Activated T-cell treated with anti-CD3 and anti-CD28 coated beads, Interleukin-2, amount 50 U/mL, for 72 hours (primary cell): ENCODE measurements at regions not wholly inside any gene's neighbourhood (a gene's known extent, or its start where the extent isn't known, plus 50 kb on each side); places are given as distances from the start of the nearest gene placed in this dataset.

Source experiments
- ATAC-seq, 2 donors: fragments of 150-1000 bp; cut with Tn5 transposase; replicated peaks in 1 of 2; 2 replicates each; pipeline ENCODE4 v1.10.0; 2021; ENCODE audit warnings: moderate library complexity in 2 of 2, mild to moderate bottlenecking in 1 of 2
- DNase-seq, 2 donors: peaks; one replicate each; pipeline ENCODE4 v3.0.0; 2021 to 2022; ENCODE audit warnings: mixed read lengths in 1 of 2
- H3K27ac Mint-ChIP-seq: one replicate; pipeline ENCODE4 v1.8.0; 2022; ENCODE audit warnings: mild to moderate bottlenecking, moderate library complexity, mixed read lengths
- H3K27me3 Mint-ChIP-seq: one replicate; pipeline ENCODE4 v1.8.0; 2022; ENCODE audit warnings: low read depth, mixed read lengths
- H3K36me3 Mint-ChIP-seq, 2 donors: one replicate each; pipeline ENCODE4 v1.8.0; 2022; ENCODE audit warnings: mixed read lengths in 2 of 2, mild to moderate bottlenecking in 1 of 2; ENCODE audit not compliant: insufficient read depth in 2 of 2
- H3K4me1 Mint-ChIP-seq: one replicate; pipeline ENCODE4 v1.8.0; 2022; ENCODE audit warnings: low read depth, mixed read lengths
- H3K4me3 Mint-ChIP-seq, 2 donors: one replicate each; pipeline ENCODE4 v1.8.0; 2022; ENCODE audit warnings: mild to moderate bottlenecking in 2 of 2, mixed read lengths in 2 of 2, moderate library complexity in 2 of 2
- H3K9me3 Mint-ChIP-seq, 2 donors: one replicate each; pipeline ENCODE4 v1.8.0; 2022; ENCODE audit warnings: mixed read lengths in 2 of 2

GRCh38 chr5:115389799-115390382 is 93.4 kb upstream of the CCDC112 start:
- ATAC-seq = no peak
- DNase-seq = no peak
- Mint-ChIP-seq H3K36me3 (no peaks in the 10 kb centered on the region), H3K27ac (no peak overlapping the region), H3K4me1 (no peaks in the 10 kb centered on the region), H3K27me3 (no peaks in the 10 kb centered on the region), H3K9me3 (no peaks in the 10 kb centered on the region), H3K4me3 (no peak overlapping the region)

GRCh38 chr5:115389034-115389798 is 92.8 kb upstream of the CCDC112 start:
- no peak for ATAC-seq
- no peaks in the 10 kb centered on the region for H3K9me3 Mint-ChIP-seq

GRCh38 chr5:115388240-115388639 is 91.8 kb upstream of the CCDC112 start:
- DNase-seq (no peak), ATAC-seq (no peak)
- no peak overlapping the region for H3K27ac Mint-ChIP-seq
- no peak overlapping the region for H3K4me3 Mint-ChIP-seq
- H3K9me3 Mint-ChIP-seq = no peaks in the 10 kb centered on the region
- H3K4me1 Mint-ChIP-seq = no peaks in the 10 kb centered on the region
- no peaks in the 10 kb centered on the region for H3K36me3 Mint-ChIP-seq
- no peaks in the 10 kb centered on the region for H3K27me3 Mint-ChIP-seq

More at GRCh38 chr5:115389034-115389798, 92.8 kb upstream of the CCDC112 start:
- H3K4me3 Mint-ChIP-seq = no peak overlapping the region
- H3K27ac Mint-ChIP-seq = no peak overlapping the region
- no peaks in the 10 kb centered on the region for H3K36me3 Mint-ChIP-seq
- no peaks in the 10 kb centered on the region for H3K27me3 Mint-ChIP-seq
- DNase-seq = no peak
- H3K4me1 Mint-ChIP-seq = no peaks in the 10 kb centered on the region

GRCh38 chr5:115387816-115388215 is 91.4 kb upstream of the CCDC112 start:
- Mint-ChIP-seq H3K4me3 (no peak overlapping the region), H3K27me3 (no peaks in the 10 kb centered on the region), H3K27ac (no peak overlapping the region), H3K9me3 (no peaks in the 10 kb centered on the region), H3K36me3 (no peaks in the 10 kb centered on the region), H3K4me1 (no peaks in the 10 kb centered on the region)
- DNase-seq (no peak), ATAC-seq (no peak)

- Mint-ChIP-seq H3K4me3 (no peak overlapping the region), H3K27ac (no peak overlapping the region), H3K4me1 (no peaks in the 10 kb centered on the region), H3K9me3 (no peaks in the 10 kb centered on the region), H3K36me3 (no peaks in the 10 kb centered on the region), H3K27me3 (no peaks in the 10 kb centered on the region)
- DNase-seq (no peak), ATAC-seq (no peak)
Measured at GRCh38 chr5:115386657-115387056, 90.2 kb upstream of the CCDC112 start.

- Mint-ChIP-seq H3K27me3 (no peaks in the 10 kb centered on the region), H3K27ac (no peak overlapping the region), H3K4me3 (no peak overlapping the region), H3K36me3 (no peaks in the 10 kb centered on the region), H3K9me3 (no peaks in the 10 kb centered on the region), H3K4me1 (peaks cover 2% of the 10 kb centered on the region)
- ATAC-seq = no peak
- no peak for DNase-seq
Measured at GRCh38 chr5:115384587-115385375, 88.3 kb upstream of the CCDC112 start.

- Mint-ChIP-seq H3K4me3 (no peak overlapping the region), H3K9me3 (no peaks in the 10 kb centered on the region), H3K27me3 (peaks cover 10% of the 10 kb centered on the region), H3K36me3 (no peaks in the 10 kb centered on the region), H3K27ac (no peak overlapping the region), H3K4me1 (peaks cover 8% of the 10 kb centered on the region)
- no peak for DNase-seq
- no peak for ATAC-seq
Measured at GRCh38 chr5:115382989-115383388, 86.5 kb upstream of the CCDC112 start.

- Mint-ChIP-seq H3K27ac (no peak overlapping the region), H3K4me3 (no peak overlapping the region), H3K27me3 (peaks cover 15% of the 10 kb centered on the region), H3K4me1 (peaks cover 17% of the 10 kb centered on the region), H3K9me3 (no peaks in the 10 kb centered on the region), H3K36me3 (no peaks in the 10 kb centered on the region)
- ATAC-seq = no peak
- no peak for DNase-seq
Measured at GRCh38 chr5:115381911-115382662, 85.6 kb upstream of the CCDC112 start.

GRCh38 chr5:115379622-115380344 is 83.3 kb upstream of the CCDC112 start:
- peak; percentile 6 to 10 for DNase-seq
- Mint-ChIP-seq H3K27ac (peak overlapping the region; percentile 52), H3K4me3 (no peak overlapping the region), H3K9me3 (no peaks in the 10 kb centered on the region), H3K36me3 (no peaks in the 10 kb centered on the region), H3K27me3 (peaks cover 21% of the 10 kb centered on the region), H3K4me1 (peaks cover 19% of the 10 kb centered on the region)
- peak; percentile 75 to 78 for ATAC-seq

- Mint-ChIP-seq H3K36me3 (no peaks in the 10 kb centered on the region), H3K4me1 (peaks cover 19% of the 10 kb centered on the region), H3K27ac (peak overlapping the region; percentile 71), H3K27me3 (peaks cover 29% of the 10 kb centered on the region), H3K9me3 (no peaks in the 10 kb centered on the region), H3K4me3 (no peak overlapping the region)
- ATAC-seq = no peak
- DNase-seq = no peak
Measured at GRCh38 chr5:115378754-115379153, 82.3 kb upstream of the CCDC112 start.

GRCh38 chr5:115377468-115378217 is 81.2 kb upstream of the CCDC112 start:
- ATAC-seq (peak; percentile 89 to 92), DNase-seq (peak in 1 of 2 donors; percentile 1)
- peaks cover 19% of the 10 kb centered on the region for H3K4me1 Mint-ChIP-seq
- H3K9me3 Mint-ChIP-seq = no peaks in the 10 kb centered on the region
- peaks cover 29% of the 10 kb centered on the region for H3K27me3 Mint-ChIP-seq
- H3K36me3 Mint-ChIP-seq = no peaks in the 10 kb centered on the region
- H3K4me3 Mint-ChIP-seq = peak overlapping the region in 1 of 2 donors; percentile 37
- no peak overlapping the region for H3K27ac Mint-ChIP-seq

- Mint-ChIP-seq H3K36me3 (no peaks in the 10 kb centered on the region), H3K27me3 (peaks cover 29% of the 10 kb centered on the region), H3K4me3 (no peak overlapping the region), H3K27ac (no peak overlapping the region), H3K9me3 (no peaks in the 10 kb centered on the region), H3K4me1 (peaks cover 19% of the 10 kb centered on the region)
- DNase-seq (no peak), ATAC-seq (no peak)
Measured at GRCh38 chr5:115375893-115376292, 79.4 kb upstream of the CCDC112 start.
